Liver (tissue), 8 donors: ENCODE measurements at regions not wholly inside any gene's neighbourhood (a gene's known extent, or its start where the extent isn't known, plus 50 kb on each side); places are given as distances from the start of the nearest gene placed in this dataset.
"Not testable (repeated sequence)": the region's sequence is repeated elsewhere in the genome, so short reads cannot be mapped to it uniquely, and the experiment has no call there.

Experiments used
- DNase-seq: peaks from one replicate; pipeline ENCODE4 v3.0.0-alpha.2; 2017; ENCODE audit warnings: low spot score
- H3K27ac ChIP-seq, 2 donors: one replicate each; pipeline ENCODE4 v1.7.0; 2013; ENCODE audit warnings: inconsistent platforms in 2 of 2, low read length in 2 of 2, control low read depth in 1 of 2, low read depth in 1 of 2, mild to moderate bottlenecking in 1 of 2
- H3K27me3 ChIP-seq, 4 donors: one replicate each; pipeline versions ENCODE4 v1.6.1 to v1.7.0; 2013; ENCODE audit warnings: low read length in 3 of 4, inconsistent platforms in 1 of 4, mild to moderate bottlenecking in 1 of 4, moderate library complexity in 1 of 4; ENCODE audit not compliant: control insufficient read depth in 4 of 4, insufficient read depth in 4 of 4
- H3K36me3 ChIP-seq, 4 donors: one replicate each; pipeline versions ENCODE4 v1.6.1 to v1.7.0; 2013; ENCODE audit warnings: low read length in 3 of 4, mild to moderate bottlenecking in 3 of 4, low read depth in 1 of 4, moderate library complexity in 1 of 4; ENCODE audit not compliant: control insufficient read depth in 4 of 4, insufficient read depth in 3 of 4
- H3K4me1 ChIP-seq, 4 donors: one replicate each; pipeline versions ENCODE4 v1.6.1 to v1.7.0; 2013; ENCODE audit warnings: low read length in 3 of 4, mild to moderate bottlenecking in 3 of 4, moderate library complexity in 1 of 4; ENCODE audit not compliant: control insufficient read depth in 4 of 4, insufficient read depth in 4 of 4
- H3K4me3 ChIP-seq, 3 donors: one replicate each; pipeline versions ENCODE4 v1.6.1 to v1.7.0; 2013; ENCODE audit warnings: low read length in 3 of 3, control low read depth in 1 of 3, low read depth in 1 of 3, mild to moderate bottlenecking in 1 of 3
- H3K9ac ChIP-seq, 2 donors: one replicate each; pipeline ENCODE4 v1.7.0; 2013; ENCODE audit warnings: low read length in 2 of 2, mild to moderate bottlenecking in 2 of 2, moderate library complexity in 2 of 2, control low read depth in 1 of 2, low read depth in 1 of 2
- H3K9me3 ChIP-seq, 4 donors: one replicate each; pipeline versions ENCODE4 v1.6.1 to v1.7.0; 2013; ENCODE audit warnings: low read length in 3 of 4; ENCODE audit not compliant: control insufficient read depth in 4 of 4
- ATF3 ChIP-seq: IDR thresholded peaks from 2 replicates; pipeline ENCODE4 v1.6.1; 2016; ENCODE audit warnings: antibody characterized with exemption
- CTCF ChIP-seq: fragments of 150-350 bp; IDR thresholded peaks from 2 replicates; pipeline ENCODE4 v1.5.1; 2017; ENCODE audit warnings: improper control_type of control experiment, low read depth, low read length; ENCODE audit not compliant: missing input control
- EGR1 ChIP-seq, 2 donors: IDR thresholded peaks; 2 replicates each; pipeline ENCODE4 v1.6.1; 2016 to 2018; ENCODE audit warnings: antibody characterized with exemption in 2 of 2, low read depth in 2 of 2
- FOXA1 ChIP-seq: IDR thresholded peaks from 2 replicates; pipeline ENCODE4 v1.6.1; 2016; ENCODE audit warnings: antibody characterized with exemption
- FOXA2 ChIP-seq: IDR thresholded peaks from 2 replicates; pipeline ENCODE4 v1.6.1; 2016; ENCODE audit warnings: antibody characterized with exemption
- GABPA ChIP-seq, 2 donors: IDR thresholded peaks in 1 of 2; conservative IDR thresholded peaks in 1 of 2; 2 replicates each; pipeline ENCODE4 v1.6.1; 2016; ENCODE audit warnings: antibody characterized with exemption in 2 of 2, mild to moderate bottlenecking in 1 of 2, moderate library complexity in 1 of 2
- HNF4A ChIP-seq, 2 donors: conservative IDR thresholded peaks; 2 replicates each; pipeline ENCODE4 v1.6.1; 2016; ENCODE audit warnings: antibody characterized with exemption in 2 of 2, mild to moderate bottlenecking in 2 of 2
- HNF4G ChIP-seq: IDR thresholded peaks from 2 replicates; pipeline ENCODE4 v1.6.1; 2016; ENCODE audit warnings: antibody characterized with exemption
- JUND ChIP-seq, 2 donors: IDR thresholded peaks; 2 replicates each; pipeline ENCODE4 v1.6.1; 2016; ENCODE audit warnings: antibody characterized with exemption in 2 of 2
- MAX ChIP-seq: IDR thresholded peaks from 2 replicates; pipeline ENCODE4 v1.6.1; 2016; ENCODE audit warnings: antibody characterized with exemption
- NR2F2 ChIP-seq: IDR thresholded peaks from 2 replicates; pipeline ENCODE4 v1.6.1; 2016; ENCODE audit warnings: antibody characterized with exemption
- RAD21 ChIP-seq, 2 donors: IDR thresholded peaks; 2 replicates each; pipeline ENCODE4 v1.6.1; 2016; ENCODE audit warnings: antibody characterized with exemption in 2 of 2, mild to moderate bottlenecking in 2 of 2
- REST ChIP-seq: IDR thresholded peaks from 2 replicates; pipeline ENCODE4 v1.6.1; 2016; ENCODE audit warnings: antibody characterized with exemption, mild to moderate bottlenecking
- RXRA ChIP-seq, 2 donors: IDR thresholded peaks; 2 replicates each; pipeline ENCODE4 v1.6.1; 2017 to 2018; ENCODE audit warnings: antibody characterized with exemption in 2 of 2, mild to moderate bottlenecking in 1 of 2
- SP1 ChIP-seq: IDR thresholded peaks from 2 replicates; pipeline ENCODE4 v1.6.1; 2018; ENCODE audit warnings: antibody characterized with exemption, mild to moderate bottlenecking
- TAF1 ChIP-seq: conservative IDR thresholded peaks from 2 replicates; pipeline ENCODE4 v1.6.1; 2016; ENCODE audit warnings: antibody characterized with exemption, mild to moderate bottlenecking
- YY1 ChIP-seq: IDR thresholded peaks from 2 replicates; pipeline ENCODE4 v1.6.1; 2016; ENCODE audit warnings: antibody characterized with exemption, mild to moderate bottlenecking
- ZBTB33 ChIP-seq: IDR thresholded peaks from 2 replicates; pipeline ENCODE4 v1.6.1; 2016; ENCODE audit warnings: antibody characterized with exemption
- WGBS: extraction: QIAGEN DNeasy Blood & Tissue Kit; methylation state at CpG from one replicate; pipeline ENCODE4 v1.1.7; 2013; 5-methylcytosine and 5-hydroxymethylcytosine counted together
- donor health status: healthy.
- donor health status: healthy.
- donor health status: healthy.
- donor health status: healthy.
- donor health status: healthy.

GRCh38 chr7:125278318-125278717 lies 348.7 kb upstream of the POT1 start:
- Histone ChIP-seq H3K4me3 (no peak overlapping the region), H3K4me1 (no peaks in the 10 kb centered on the region), H3K9me3 (no peaks in the 10 kb centered on the region), H3K36me3 (no peaks in the 10 kb centered on the region), H3K27ac (no peak overlapping the region), H3K9ac (no peak overlapping the region), H3K27me3 (peaks cover 0 to 3% (median 0%) of the 10 kb centered on the region in 4 donors)
- TF ChIP-seq ZBTB33: no peak
- TF ChIP-seq TAF1: no peak
- TF ChIP-seq GABPA (IDR thresholded peaks at IDR 0.05 in 1 of 2, conservative IDR thresholded peaks at IDR 0.05 in 1 of 2): no peak
- TF ChIP-seq REST: no peak
- no peak for TF ChIP-seq MAX
- TF ChIP-seq RXRA (IDR thresholded peaks at IDR 0.05): no peak
- no peak for TF ChIP-seq HNF4G
- TF ChIP-seq JUND (IDR thresholded peaks at IDR 0.05): no peak
- no peak for TF ChIP-seq SP1
- no peak for TF ChIP-seq YY1
- TF ChIP-seq FOXA2: no peak
- no peak for TF ChIP-seq EGR1 (IDR thresholded peaks at IDR 0.05; ENCODE audit: low read depth in 2 of 2)
- TF ChIP-seq CTCF: no peak
- no peak for TF ChIP-seq NR2F2
- TF ChIP-seq HNF4A (conservative IDR thresholded peaks at IDR 0.05): no peak
- TF ChIP-seq ATF3: no peak
- TF ChIP-seq RAD21 (IDR thresholded peaks at IDR 0.05): no peak
- no peak for TF ChIP-seq FOXA1
- 49% methylated on average over 1 of the region's 1 CpG for WGBS
- DNase-seq: no peak

GRCh38 chr7:125274742-125275141 lies 345.1 kb upstream of the POT1 start:
- not testable (repeated sequence) for DNase-seq, H3K36me3 ChIP-seq, H3K27me3 ChIP-seq, H3K4me3 ChIP-seq, H3K9me3 ChIP-seq, H3K9ac ChIP-seq, H3K27ac ChIP-seq, H3K4me1 ChIP-seq
- 85% methylated on average over 6 of the region's 6 CpGs for WGBS

- not testable (repeated sequence) for H3K36me3 ChIP-seq, H3K9ac ChIP-seq, H3K27ac ChIP-seq, H3K4me3 ChIP-seq, H3K4me1 ChIP-seq, H3K9me3 ChIP-seq, H3K27me3 ChIP-seq, DNase-seq
- 86% methylated on average over 13 of the region's 13 CpGs for WGBS
Measured at GRCh38 chr7:125264174-125264856, 334.7 kb upstream of the POT1 start.

DNA sequence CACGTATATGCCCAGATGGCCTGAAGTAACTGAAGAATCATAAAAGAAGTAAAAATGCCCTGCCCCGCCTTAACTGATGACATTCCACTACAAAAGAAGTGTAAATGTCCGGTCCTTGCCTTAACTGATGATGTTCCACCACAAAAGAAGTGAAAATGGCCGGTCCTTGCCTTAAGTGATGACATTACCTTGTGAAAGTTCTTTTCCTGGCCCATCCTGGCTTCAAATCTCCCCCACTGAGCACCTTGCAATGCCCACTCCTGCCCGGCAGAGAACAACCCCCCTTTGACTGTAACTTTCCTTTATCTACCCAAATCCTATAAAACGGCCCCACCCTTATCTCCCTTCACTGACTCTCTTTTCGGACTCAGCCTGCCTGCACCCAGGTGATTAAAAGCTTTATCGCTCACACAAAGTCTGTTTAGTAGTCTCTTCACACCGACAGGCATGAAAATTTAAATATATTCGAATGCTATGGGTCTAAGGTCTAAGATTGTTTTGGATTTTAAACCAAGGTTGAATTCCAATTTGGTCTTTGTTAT lies 329.3 kb upstream of the POT1 start:
- WGBS: 53% methylated on average over 10 of the region's 10 CpGs
- not testable (repeated sequence) for H3K4me3 ChIP-seq, H3K4me1 ChIP-seq, H3K27me3 ChIP-seq, H3K36me3 ChIP-seq, DNase-seq, H3K27ac ChIP-seq, H3K9ac ChIP-seq, H3K9me3 ChIP-seq
